Smooth muscle cell (in vitro differentiated cells): ENCODE measurements at regions not wholly inside any gene's neighbourhood (a gene's known extent, or its start where the extent isn't known, plus 50 kb on each side); places are given as distances from the start of the nearest gene placed in this dataset.
A peak's percentile ranks its signal among the peaks of the same experiment; 100 is the strongest.

Experiments used
- DNase-seq: peaks from one replicate; lab custom pipeline; 2025; ENCODE audit not compliant: unreplicated experiment; lab: John Stamatoyannopoulos, UW
- H2AFZ ChIP-seq: fragments of 200-600 bp; sonication (generic); 2 replicates; pipeline ENCODE4 v1.6.0; 2016; ENCODE audit warnings: antibody characterized with exemption, low read depth, mild to moderate bottlenecking
- H3F3A ChIP-seq: fragments of 200-600 bp; sonication (generic); 2 replicates; pipeline ENCODE4 v1.6.0; 2017; ENCODE audit warnings: antibody characterized with exemption, low read depth
- H3K27ac ChIP-seq: fragments of 200-600 bp; sonication (generic); 2 replicates; pipeline ENCODE4 v1.5.1; 2016; ENCODE audit warnings: low read depth, mild to moderate bottlenecking
- H3K27me3 ChIP-seq: fragments of 200-600 bp; sonication (generic); 2 replicates; pipeline ENCODE4 v1.6.1; 2016; ENCODE audit warnings: low read depth, mild to moderate bottlenecking
- H3K36me3 ChIP-seq: fragments of 200-600 bp; sonication (generic); 2 replicates; pipeline ENCODE4 v1.5.1; 2016; ENCODE audit warnings: low read depth
- H3K4me1 ChIP-seq: fragments of 200-600 bp; sonication (generic); 2 replicates; pipeline ENCODE4 v1.5.1; 2016; ENCODE audit warnings: low read depth
- H3K4me2 ChIP-seq: fragments of 200-600 bp; sonication (generic); 2 replicates; pipeline ENCODE4 v1.6.0; 2016; ENCODE audit warnings: mild to moderate bottlenecking
- H3K4me3 ChIP-seq: fragments of 200-600 bp; sonication (generic); 2 replicates; pipeline ENCODE4 v1.5.1; 2016; ENCODE audit warnings: mild to moderate bottlenecking
- H3K79me2 ChIP-seq: fragments of 200-600 bp; sonication (generic); 2 replicates; pipeline ENCODE4 v1.6.0; 2016; ENCODE audit warnings: low read depth, mild to moderate bottlenecking
- H3K9ac ChIP-seq: fragments of 200-600 bp; sonication (generic); 2 replicates; pipeline ENCODE4 v1.6.0; 2016; ENCODE audit warnings: low read depth
- H3K9me3 ChIP-seq: fragments of 200-600 bp; sonication (generic); replicated peaks from 2 replicates; pipeline ENCODE4 v1.5.1; 2016; ENCODE audit warnings: low read depth
- H4K20me1 ChIP-seq: fragments of 200-600 bp; sonication (generic); 2 replicates; pipeline ENCODE4 v1.6.0; 2016; ENCODE audit warnings: low read depth
- WGBS: methylation state at CpG from one replicate; pipeline ENCODE4 v1.1.7; 2016; ENCODE audit warnings: low lambda C conversion rate; 5-methylcytosine and 5-hydroxymethylcytosine counted together
- TF ChIP-seq, protein P1 (sequence below): fragments of 200-600 bp; sonication (generic); IDR thresholded peaks from 2 replicates; pipeline ENCODE4 v1.5.1; 2017; ENCODE audit warnings: borderline replicate concordance, mild to moderate bottlenecking, antibody characterized with exemption; ENCODE audit not compliant: insufficient read depth, poor library complexity, severe bottlenecking

- Histone ChIP-seq H3K4me2 (peak overlapping the region; percentile 15), H3K27me3 (no peaks in the 10 kb centered on the region), H2AFZ (no peak overlapping the region), H3K4me3 (no peak overlapping the region), H4K20me1 (no peaks in the 10 kb centered on the region), H3K4me1 (peaks cover 24% of the 10 kb centered on the region), H3K27ac (peak overlapping the region; percentile 82), H3K9me3 (no peaks in the 10 kb centered on the region), H3K9ac (peak overlapping the region; percentile 44), H3F3A (peaks cover 15% of the 10 kb centered on the region), H3K36me3 (no peaks in the 10 kb centered on the region), H3K79me2 (no peaks in the 10 kb centered on the region)
- DNase-seq, result no peak
- TF ChIP-seq, protein P1, sequence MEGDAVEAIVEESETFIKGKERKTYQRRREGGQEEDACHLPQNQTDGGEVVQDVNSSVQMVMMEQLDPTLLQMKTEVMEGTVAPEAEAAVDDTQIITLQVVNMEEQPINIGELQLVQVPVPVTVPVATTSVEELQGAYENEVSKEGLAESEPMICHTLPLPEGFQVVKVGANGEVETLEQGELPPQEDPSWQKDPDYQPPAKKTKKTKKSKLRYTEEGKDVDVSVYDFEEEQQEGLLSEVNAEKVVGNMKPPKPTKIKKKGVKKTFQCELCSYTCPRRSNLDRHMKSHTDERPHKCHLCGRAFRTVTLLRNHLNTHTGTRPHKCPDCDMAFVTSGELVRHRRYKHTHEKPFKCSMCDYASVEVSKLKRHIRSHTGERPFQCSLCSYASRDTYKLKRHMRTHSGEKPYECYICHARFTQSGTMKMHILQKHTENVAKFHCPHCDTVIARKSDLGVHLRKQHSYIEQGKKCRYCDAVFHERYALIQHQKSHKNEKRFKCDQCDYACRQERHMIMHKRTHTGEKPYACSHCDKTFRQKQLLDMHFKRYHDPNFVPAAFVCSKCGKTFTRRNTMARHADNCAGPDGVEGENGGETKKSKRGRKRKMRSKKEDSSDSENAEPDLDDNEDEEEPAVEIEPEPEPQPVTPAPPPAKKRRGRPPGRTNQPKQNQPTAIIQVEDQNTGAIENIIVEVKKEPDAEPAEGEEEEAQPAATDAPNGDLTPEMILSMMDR, result no peak
- WGBS, result 73% methylated on average over 3 of the region's 3 CpGs
These were observed 270.1 kb downstream of the SOX9 start for GRCh38 chr17:72390675-72391508.

DNA sequence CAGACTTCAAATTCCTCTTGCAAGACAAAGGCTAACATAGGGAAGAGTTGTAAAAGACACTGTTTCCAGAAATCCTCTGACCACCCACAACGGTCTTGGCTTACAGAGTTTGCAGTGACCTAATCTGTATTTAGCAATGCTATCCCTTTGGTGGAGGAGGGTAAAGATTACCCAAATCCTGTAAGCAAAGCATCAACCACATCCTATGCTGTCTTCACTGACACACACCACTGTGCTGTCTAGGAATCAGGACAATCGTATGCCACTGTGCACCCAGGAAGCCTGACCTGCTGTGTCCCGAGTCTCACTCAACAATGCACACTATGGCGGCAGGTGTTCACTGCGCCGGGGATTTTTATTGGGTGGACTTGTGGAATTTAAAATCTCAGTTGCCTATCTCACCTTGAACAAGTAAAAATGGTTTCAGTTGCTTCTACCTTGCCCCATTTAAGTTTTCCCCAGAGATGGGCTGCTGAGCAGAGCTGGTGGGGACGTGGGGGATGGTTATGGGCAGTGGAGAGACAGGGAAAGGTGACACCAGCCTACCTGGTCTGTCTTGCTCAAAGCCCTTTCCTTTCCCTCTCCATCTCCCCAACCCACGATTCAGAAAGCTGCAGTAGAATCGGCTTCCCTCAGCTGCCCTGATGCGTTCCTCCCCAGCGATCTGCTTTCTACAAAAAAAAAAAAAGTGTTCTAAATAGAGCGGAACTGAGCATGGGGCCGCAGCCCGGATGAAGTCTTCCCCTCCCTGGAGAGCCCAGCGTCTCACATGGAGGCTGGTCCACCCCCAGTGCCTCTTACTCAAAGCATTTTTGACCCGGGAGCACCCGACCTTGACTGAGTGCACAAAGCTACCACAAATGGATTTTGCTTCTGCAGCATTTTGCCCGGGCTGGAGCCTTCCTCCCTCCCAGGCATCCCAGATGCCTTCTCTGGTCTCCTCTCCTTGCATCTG lies 271.5 kb downstream of the SOX9 start:
- TF ChIP-seq, protein P1, result no peak
- no peak for DNase-seq
- H3K9me3 ChIP-seq, result no peaks in the 10 kb centered on the region
- WGBS, result 79% methylated on average over 18 of the region's 18 CpGs
- peak overlapping the region; percentile 82 for H3K27ac ChIP-seq
- H3K4me3 ChIP-seq, result no peak overlapping the region
- H3F3A ChIP-seq, result peaks cover 8% of the 10 kb centered on the region
- H3K4me2 ChIP-seq, result peak overlapping the region; percentile 74
- no peaks in the 10 kb centered on the region for H3K79me2 ChIP-seq
- H3K36me3 ChIP-seq, result no peaks in the 10 kb centered on the region
- peaks cover 23% of the 10 kb centered on the region for H3K4me1 ChIP-seq
- no peaks in the 10 kb centered on the region for H3K27me3 ChIP-seq
- H4K20me1 ChIP-seq, result no peaks in the 10 kb centered on the region
- H2AFZ ChIP-seq, result no peak overlapping the region
- H3K9ac ChIP-seq, result peak overlapping the region; percentile 5

- TF ChIP-seq, protein P1, result no peak
- H3K36me3 ChIP-seq, result no peaks in the 10 kb centered on the region
- no peaks in the 10 kb centered on the region for H3K9me3 ChIP-seq
- DNase-seq, result no peak
- H3K4me1 ChIP-seq, result peaks cover 16% of the 10 kb centered on the region
- no peak overlapping the region for H2AFZ ChIP-seq
- 42% methylated on average over 2 of the region's 2 CpGs for WGBS
- no peak overlapping the region for H3K9ac ChIP-seq
- no peaks in the 10 kb centered on the region for H3K27me3 ChIP-seq
- peak overlapping the region; percentile 25 for H3K27ac ChIP-seq
- H3K79me2 ChIP-seq, result no peaks in the 10 kb centered on the region
- no peaks in the 10 kb centered on the region for H4K20me1 ChIP-seq
- H3F3A ChIP-seq, result peaks cover 8% of the 10 kb centered on the region
- no peak overlapping the region for H3K4me3 ChIP-seq
- peak overlapping the region; percentile 74 for H3K4me2 ChIP-seq
These were observed 272.7 kb downstream of the SOX9 start for GRCh38 chr17:72393553-72393952.
